Ishikawa (cell line): ENCODE measurements at regions not wholly inside any gene's neighbourhood (a gene's known extent, or its start where the extent isn't known, plus 50 kb on each side); places are given as distances from the start of the nearest gene placed in this dataset.

Source experiments
- CEBPB ChIP-seq: IDR thresholded peaks from 2 replicates; pipeline ENCODE4 v1.6.1; 2012
- CREB1 ChIP-seq: IDR thresholded peaks from 2 replicates; pipeline ENCODE4 v1.6.1; 2012; ENCODE audit warnings: low read depth
- EGR1 ChIP-seq: IDR thresholded peaks from 2 replicates; pipeline ENCODE4 v1.6.1; 2012
- EP300 ChIP-seq: IDR thresholded peaks from 2 replicates; pipeline ENCODE4 v1.6.1; 2012; ENCODE audit warnings: borderline replicate concordance
- FOXM1 ChIP-seq: IDR thresholded peaks from 2 replicates; pipeline ENCODE4 v1.6.1; 2012; ENCODE audit warnings: low read depth, borderline replicate concordance
- NFIC ChIP-seq: IDR thresholded peaks from 2 replicates; pipeline ENCODE4 v1.6.1; 2012
- RAD21 ChIP-seq: IDR thresholded peaks from 2 replicates; pipeline ENCODE4 v1.6.1; 2012; ENCODE audit warnings: low read depth
- TAF1 ChIP-seq: IDR thresholded peaks from 2 replicates; pipeline ENCODE4 v1.6.1; 2012; ENCODE audit warnings: low read depth, mild to moderate bottlenecking
- TCF12 ChIP-seq: IDR thresholded peaks from 2 replicates; pipeline ENCODE4 v1.6.1; 2012; ENCODE audit warnings: low read depth
- TEAD4 ChIP-seq: IDR thresholded peaks from 2 replicates; pipeline ENCODE4 v1.6.1; 2012
- YY1 ChIP-seq: IDR thresholded peaks from 2 replicates; pipeline ENCODE4 v1.6.1; 2012; ENCODE audit warnings: low read depth
- ZBTB7A ChIP-seq: IDR thresholded peaks from 2 replicates; pipeline ENCODE4 v1.6.1; 2012; ENCODE audit warnings: low read depth
- TF ChIP-seq, protein P1 (sequence below): IDR thresholded peaks from 2 replicates; pipeline ENCODE4 v1.6.1; 2012
- TF ChIP-seq, protein P2 (sequence below): IDR thresholded peaks from 2 replicates; pipeline ENCODE4 v1.6.1; 2012
- TF ChIP-seq, protein P3 (sequence below): IDR thresholded peaks from 2 replicates; pipeline ENCODE4 v1.6.1; 2012; ENCODE audit warnings: low read depth, mild to moderate bottlenecking

DNA sequence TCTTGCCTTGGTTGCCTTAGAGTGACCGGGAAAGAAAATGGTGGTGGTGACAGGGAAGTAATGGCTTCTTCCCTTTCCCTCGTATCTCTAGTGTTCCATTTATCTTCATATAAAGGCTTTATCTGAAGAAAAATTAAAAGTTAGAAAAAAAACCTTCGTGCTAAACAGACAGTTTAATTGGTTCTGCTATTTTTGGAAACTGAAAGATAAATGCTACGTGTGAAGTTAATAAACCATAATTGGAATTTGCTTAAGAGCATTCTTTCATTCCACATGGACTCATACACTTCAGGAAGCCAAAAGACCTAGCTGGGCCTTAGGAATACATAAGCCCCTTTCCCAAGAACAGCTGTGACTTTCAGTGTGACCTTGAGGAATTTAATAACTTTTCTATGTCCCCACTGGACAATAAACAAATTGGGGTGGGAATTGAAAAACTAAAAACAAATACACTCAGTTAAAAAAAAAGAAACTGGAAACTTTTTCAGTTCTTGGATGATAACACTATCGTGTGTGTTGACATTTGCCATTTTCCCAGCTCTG is 818.8 kb upstream of the WWC1 start:
- TF ChIP-seq YY1: no peak
- no peak for TF ChIP-seq ZBTB7A
- no peak for TF ChIP-seq TEAD4
- TF ChIP-seq TCF12: no peak
- no peak for TF ChIP-seq EGR1
- TF ChIP-seq CREB1: no peak
- TF ChIP-seq RAD21: no peak
- TF ChIP-seq, protein P1, sequence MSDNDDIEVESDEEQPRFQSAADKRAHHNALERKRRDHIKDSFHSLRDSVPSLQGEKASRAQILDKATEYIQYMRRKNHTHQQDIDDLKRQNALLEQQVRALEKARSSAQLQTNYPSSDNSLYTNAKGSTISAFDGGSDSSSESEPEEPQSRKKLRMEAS: no peak
- TF ChIP-seq, protein P2, sequence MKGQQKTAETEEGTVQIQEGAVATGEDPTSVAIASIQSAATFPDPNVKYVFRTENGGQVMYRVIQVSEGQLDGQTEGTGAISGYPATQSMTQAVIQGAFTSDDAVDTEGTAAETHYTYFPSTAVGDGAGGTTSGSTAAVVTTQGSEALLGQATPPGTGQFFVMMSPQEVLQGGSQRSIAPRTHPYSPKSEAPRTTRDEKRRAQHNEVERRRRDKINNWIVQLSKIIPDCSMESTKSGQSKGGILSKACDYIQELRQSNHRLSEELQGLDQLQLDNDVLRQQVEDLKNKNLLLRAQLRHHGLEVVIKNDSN: no peak
- TF ChIP-seq, protein P3, sequence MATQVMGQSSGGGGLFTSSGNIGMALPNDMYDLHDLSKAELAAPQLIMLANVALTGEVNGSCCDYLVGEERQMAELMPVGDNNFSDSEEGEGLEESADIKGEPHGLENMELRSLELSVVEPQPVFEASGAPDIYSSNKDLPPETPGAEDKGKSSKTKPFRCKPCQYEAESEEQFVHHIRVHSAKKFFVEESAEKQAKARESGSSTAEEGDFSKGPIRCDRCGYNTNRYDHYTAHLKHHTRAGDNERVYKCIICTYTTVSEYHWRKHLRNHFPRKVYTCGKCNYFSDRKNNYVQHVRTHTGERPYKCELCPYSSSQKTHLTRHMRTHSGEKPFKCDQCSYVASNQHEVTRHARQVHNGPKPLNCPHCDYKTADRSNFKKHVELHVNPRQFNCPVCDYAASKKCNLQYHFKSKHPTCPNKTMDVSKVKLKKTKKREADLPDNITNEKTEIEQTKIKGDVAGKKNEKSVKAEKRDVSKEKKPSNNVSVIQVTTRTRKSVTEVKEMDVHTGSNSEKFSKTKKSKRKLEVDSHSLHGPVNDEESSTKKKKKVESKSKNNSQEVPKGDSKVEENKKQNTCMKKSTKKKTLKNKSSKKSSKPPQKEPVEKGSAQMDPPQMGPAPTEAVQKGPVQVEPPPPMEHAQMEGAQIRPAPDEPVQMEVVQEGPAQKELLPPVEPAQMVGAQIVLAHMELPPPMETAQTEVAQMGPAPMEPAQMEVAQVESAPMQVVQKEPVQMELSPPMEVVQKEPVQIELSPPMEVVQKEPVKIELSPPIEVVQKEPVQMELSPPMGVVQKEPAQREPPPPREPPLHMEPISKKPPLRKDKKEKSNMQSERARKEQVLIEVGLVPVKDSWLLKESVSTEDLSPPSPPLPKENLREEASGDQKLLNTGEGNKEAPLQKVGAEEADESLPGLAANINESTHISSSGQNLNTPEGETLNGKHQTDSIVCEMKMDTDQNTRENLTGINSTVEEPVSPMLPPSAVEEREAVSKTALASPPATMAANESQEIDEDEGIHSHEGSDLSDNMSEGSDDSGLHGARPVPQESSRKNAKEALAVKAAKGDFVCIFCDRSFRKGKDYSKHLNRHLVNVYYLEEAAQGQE: no peak
- no peak for TF ChIP-seq EP300
- no peak for TF ChIP-seq CEBPB
- no peak for TF ChIP-seq NFIC

DNA sequence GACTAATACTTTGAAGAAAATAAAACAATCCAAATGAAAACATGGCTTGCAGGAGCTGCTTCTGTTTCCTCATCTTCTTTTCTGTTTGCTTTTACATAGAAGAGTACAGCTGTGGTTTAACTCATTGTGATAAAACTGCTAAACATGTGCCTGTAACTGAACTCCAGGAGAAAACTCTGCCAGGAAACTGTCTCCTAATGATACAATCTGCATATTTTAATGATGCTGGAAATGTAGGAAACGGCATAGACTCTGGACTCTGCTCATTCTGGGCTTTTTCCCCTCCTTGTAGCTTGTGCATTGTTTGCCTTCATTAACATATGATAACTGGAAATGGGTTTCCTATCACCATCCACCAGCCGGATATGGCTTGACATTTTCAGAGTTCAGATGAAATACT is 813.3 kb upstream of the WWC1 start:
- TF ChIP-seq EGR1 (no peak), TCF12 (no peak), NFIC (no peak), FOXM1 (no peak), TAF1 (no peak)
- TF ChIP-seq, protein P1: no peak

DNA sequence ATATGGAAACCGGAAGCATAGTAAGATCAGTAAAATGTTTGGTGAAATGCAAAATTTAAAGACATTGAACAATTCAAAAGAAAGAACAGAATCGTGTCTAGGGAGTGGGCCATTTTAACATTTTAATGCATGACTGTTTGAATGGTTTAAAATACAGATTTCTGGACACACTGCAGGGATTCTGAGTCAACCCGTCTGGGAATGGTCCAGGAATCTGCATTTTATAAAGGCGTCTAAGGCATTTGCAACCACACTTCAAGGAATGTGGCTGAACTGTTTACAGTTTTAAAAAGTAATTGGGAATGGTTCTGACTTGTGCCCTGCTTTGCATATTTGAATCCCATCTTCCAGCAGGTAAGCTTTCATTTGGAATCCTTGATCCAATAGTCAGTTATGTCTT is 811.7 kb upstream of the WWC1 start:
- TF ChIP-seq NFIC: no peak
- no peak for TF ChIP-seq TCF12
- TF ChIP-seq EP300: no peak
- TF ChIP-seq, protein P2: no peak
- TF ChIP-seq RAD21: no peak
- no peak for TF ChIP-seq TEAD4
- TF ChIP-seq, protein P3: no peak
- TF ChIP-seq EGR1: no peak
- no peak for TF ChIP-seq YY1
- no peak for TF ChIP-seq FOXM1
- no peak for TF ChIP-seq CEBPB
- TF ChIP-seq ZBTB7A: no peak
- TF ChIP-seq, protein P1: no peak
- no peak for TF ChIP-seq CREB1

DNA sequence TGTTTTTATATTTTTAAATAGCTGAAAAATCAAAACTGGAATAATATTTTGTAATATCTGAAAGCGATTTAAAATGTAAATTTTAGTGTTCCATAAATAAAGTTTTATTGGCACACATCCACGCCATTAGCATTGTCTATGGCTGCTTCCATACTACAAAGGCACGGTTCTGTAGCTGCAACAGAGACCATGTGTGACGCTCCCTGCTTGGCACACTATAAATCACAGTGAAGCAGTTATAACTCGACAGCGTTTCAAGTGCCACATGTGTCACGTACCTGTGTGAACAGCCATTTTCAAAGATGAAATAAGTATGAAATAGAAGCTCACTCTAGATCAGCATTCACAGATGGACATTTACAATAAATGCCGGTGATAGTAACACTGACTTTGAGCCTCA is 810.1 kb upstream of the WWC1 start:
- TF ChIP-seq YY1 (no peak), ZBTB7A (no peak), EP300 (no peak), TCF12 (no peak), EGR1 (no peak), CEBPB (no peak), FOXM1 (no peak), TEAD4 (no peak), CREB1 (no peak), NFIC (no peak), RAD21 (no peak), TAF1 (no peak)
- TF ChIP-seq, protein P1: no peak
- TF ChIP-seq, protein P2: no peak
- TF ChIP-seq, protein P3: no peak
